Stimulated activated CD4-positive, alpha-beta T cell treated with anti-CD3 and anti-CD28 coated beads, Interleukin-2, amount 100 ng/mL, for 48 hours (primary cell): ENCODE measurements at regions not wholly inside any gene's neighbourhood (a gene's known extent, or its start where the extent isn't known, plus 50 kb on each side); places are given as distances from the start of the nearest gene placed in this dataset.
"Not testable (repeated sequence)": the region's sequence is repeated elsewhere in the genome, so short reads cannot be mapped to it uniquely, and the experiment has no call there.

ENCODE experiments used
- DNase-seq, 2 donors: peaks; one replicate each; pipeline ENCODE4 v3.0.0-alpha.2; 2020

GRCh38 chr1:31485166-31485565, 72.2 kb downstream of the SERINC2 start:
- DNase-seq = no peak

DNA sequence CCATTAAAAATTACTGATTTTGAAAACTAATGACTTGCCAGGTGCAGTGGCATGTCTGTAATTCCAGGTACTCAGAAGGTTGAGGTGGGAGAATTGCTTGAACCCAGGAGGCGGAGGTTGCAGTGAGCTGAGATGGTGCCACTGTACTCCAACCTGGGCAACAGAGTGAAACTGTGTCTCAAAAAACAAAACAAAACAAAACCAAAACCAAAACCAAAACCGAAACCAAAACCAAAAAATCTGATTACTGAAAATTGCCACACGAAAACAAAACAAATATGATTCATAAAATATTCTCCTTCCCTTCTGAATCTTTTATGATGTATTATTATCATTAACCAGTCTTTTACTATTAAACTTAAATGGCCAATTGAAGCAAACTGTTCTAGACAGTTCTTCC, 74.1 kb downstream of the SERINC2 start:
- DNase-seq = no peak

DNA sequence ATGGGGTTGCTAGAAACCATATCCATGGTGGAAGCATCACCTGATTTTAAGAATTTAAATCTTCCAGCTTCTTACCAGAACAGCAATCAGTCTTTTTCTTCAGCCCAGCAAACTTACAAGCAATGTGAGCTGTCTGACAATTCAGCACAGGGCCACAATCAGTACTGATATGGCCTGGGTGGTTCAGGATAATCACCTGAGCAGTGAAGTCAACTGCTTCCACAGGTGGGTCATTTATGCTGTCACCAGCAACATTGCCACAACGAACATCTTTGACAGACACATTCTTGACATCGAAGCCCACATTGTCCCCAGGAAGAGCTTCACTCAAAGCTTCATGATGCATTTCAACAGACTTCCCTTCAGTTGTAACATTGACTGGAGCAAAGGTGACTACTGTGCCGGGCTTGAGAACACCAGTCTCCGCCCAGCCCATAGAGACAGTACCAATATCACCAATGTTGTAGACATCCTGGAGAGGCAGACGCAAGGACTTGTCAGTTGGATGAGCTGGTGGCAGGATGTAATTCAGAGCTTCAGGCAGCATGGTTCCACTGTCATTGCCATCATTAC, 74.8 kb downstream of the SERINC2 start:
- DNase-seq = no peak

- no peak for DNase-seq
Observed at GRCh38 chr1:31488528-31488927, 75.5 kb downstream of the SERINC2 start.

DNA sequence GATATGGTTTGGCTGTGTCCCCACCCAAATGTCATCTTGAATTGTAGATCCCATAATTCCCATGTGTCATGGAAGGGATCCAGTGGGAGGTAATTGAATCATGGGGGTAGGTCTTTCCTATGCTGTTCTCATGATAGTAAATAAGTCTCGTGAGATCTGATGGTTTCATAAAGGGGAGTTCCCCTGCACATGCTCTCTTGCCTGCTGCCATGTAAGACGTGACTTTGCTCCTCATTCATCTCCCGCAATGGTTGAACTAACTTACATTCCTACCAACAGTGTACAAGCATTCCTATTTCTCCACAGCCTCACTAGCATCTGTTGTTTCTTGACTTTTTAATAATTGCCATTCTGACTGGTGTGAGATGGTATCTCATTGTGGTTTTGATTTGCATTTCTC, 76.6 kb downstream of the SERINC2 start:
- not testable (repeated sequence) for DNase-seq

- not testable (repeated sequence) for DNase-seq
Observed at GRCh38 chr1:31490596-31490995, 77.6 kb downstream of the SERINC2 start.

DNA sequence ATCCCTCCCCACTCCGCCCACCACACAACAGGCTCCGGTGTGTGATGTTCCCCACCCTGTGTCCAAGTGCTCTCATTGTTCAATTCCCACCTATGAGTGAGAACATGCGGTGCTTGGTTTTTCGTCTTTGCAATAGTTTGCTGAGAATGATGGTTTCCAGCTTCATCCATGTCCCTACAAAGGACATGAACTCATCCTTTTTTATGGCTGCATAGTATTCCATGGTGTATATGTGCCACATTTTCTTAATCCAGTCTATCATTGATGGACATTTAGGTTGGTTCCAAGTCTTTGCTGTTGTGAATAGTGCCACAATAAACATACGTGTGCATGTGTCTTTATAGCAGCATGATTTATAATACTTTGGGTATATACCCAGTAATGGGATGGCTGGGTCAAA, 81.0 kb upstream of the TINAGL1 start:
- DNase-seq = not testable (repeated sequence)

- DNase-seq = not testable (repeated sequence)
Observed at GRCh38 chr1:31495770-31496169, 80.5 kb upstream of the TINAGL1 start.

DNA sequence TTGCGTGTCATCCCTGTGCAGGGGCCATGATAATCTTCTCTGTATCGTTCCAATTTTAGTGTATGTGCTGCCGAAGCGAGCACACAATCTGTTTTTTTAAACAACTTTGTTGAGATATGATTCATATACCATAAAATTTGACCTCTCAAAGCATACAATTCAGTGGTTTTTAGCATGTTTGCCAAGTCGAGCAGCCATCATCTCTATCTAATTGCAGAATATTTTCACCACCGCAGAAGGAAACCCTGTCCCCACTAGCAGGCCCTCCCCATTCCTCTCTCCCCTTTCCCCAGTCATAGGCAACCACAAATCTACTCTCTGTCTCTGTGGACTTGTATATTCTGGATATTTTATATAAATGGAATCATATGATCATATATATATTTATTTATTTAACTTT, 78.7 kb upstream of the TINAGL1 start:
- DNase-seq = no peak

DNA sequence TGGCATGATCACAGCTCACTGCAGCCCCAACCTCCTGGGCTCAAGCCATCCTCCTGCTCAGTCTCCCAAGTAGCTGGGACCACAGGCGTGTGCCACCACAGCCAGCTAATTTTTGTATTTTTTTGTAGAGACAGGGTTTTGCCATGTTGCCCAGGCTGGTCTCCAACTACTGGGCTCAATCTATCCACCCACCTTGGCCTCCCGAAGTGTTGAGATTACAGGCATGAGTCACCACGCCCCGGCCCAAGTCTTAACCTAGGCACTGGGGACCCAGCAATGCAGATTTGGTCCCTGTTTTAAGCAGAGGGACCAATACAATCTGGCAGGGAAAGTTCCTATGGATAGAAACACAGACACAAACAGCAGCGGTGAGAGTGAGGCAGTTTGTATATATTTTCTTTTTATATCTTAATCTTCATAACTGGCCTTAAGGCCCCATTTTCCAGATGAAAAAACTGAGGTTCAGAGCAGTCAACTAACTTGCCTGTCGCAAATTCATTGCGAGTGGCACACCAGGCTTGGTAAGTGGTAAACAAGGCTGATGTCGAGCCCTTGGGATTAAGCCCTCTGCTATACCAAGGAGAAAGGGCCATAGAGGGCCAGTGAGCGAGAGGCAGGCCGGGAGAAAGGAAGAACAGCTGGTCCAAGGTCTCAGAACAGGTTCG, 77.8 kb upstream of the TINAGL1 start:
- DNase-seq = no peak

- DNase-seq = no peak
Observed at GRCh38 chr1:31501505-31501904, 74.8 kb upstream of the TINAGL1 start.

DNA sequence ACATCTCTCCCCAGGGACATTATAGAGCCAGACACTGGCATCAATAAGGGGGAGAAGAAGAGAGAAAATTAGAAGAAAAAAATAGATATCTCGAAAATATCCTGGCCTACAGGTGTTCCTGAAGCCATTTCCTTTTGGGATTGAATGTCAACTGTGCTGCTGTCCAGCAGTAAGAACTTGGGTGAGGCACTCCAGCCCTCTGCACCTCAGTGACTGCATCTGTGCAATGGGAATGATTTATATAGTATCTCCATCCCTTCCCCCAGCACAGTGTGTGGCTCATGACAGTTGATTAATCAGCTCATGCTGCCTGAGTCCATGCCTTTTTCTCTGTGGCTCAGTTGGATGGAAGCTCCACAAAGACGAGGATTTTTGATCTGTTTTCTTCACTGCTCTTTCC, 74.1 kb upstream of the TINAGL1 start:
- DNase-seq = no peak

DNA sequence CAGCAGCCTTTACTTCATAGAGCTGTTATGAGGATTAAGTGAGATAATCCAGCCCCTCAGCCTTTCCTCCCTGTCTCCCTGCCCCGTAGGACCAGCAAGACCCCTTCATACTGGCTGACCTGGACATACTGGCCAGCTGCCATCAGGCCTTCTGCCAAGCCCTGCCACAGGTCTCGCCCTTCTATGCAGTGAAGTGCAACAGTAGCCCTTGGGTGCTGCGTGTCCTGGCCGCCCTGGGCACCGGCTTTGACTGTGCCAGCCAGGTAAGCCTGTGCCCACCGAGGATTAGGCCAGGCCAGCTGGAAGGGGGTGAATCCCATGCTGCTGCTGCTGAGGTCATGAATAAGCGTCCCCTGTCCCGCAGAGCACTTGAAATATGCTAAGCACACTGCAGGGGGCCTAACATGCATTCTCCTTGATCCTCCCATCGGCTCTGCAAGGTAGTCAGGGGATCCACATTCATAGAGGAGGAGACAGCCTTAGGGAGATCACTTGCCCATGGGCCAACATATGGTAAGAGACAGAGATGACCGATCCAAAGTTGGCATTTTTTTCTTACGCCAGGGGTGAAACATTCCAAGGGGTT, 73.3 kb upstream of the TINAGL1 start:
- no peak for DNase-seq

GRCh38 chr1:31503570-31503969, 72.7 kb upstream of the TINAGL1 start:
- no peak for DNase-seq

DNA sequence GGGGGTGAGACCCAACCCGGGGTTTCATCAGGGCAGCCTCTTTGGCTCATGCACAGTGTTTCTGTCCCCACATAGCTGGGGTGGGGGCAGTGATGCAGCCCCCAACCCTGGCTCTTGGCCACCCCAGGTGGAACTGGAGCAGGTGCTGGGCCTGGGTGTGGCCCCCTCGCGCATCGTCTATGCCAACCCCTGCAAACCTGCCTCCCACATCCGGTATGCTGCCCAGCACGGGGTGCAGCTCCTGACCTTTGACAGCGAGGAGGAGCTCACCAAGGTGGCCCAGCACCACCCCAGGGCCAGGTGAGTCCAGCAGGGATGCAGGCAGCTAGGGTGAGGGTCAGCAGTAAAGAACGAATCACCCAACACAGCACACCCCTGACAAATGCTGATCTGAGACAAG, 72.3 kb upstream of the TINAGL1 start:
- no peak for DNase-seq

DNA sequence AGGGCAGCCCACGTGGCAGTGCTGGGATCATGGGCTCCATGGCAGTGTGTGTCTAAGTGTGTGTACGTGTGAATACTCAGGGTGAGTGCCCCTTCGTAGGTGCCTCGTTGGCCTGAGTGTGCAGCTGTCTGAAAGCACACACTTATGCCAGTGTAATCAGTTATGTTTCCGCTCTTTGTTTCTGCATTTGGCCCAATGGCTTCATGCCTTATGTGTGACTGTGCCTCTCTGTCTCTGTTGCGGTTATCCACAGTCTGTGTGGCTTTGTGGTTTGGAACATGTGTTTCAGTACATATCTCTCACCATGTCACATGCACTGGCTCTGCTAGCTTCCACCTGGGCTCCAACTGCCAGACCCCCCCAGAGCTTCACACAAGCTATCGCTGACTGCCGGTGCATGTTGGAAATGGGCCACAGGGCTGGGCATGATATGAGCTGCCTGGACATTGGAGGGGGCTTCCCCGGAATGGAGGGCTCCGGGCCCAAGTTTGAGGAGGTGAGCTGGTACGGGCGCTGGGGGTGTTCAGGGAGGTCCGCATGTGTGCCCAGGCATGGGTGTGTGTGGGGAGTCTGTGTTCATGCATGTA, 70.3 kb upstream of the TINAGL1 start:
- DNase-seq = peak in 1 of 2 donors; percentile 17

DNA sequence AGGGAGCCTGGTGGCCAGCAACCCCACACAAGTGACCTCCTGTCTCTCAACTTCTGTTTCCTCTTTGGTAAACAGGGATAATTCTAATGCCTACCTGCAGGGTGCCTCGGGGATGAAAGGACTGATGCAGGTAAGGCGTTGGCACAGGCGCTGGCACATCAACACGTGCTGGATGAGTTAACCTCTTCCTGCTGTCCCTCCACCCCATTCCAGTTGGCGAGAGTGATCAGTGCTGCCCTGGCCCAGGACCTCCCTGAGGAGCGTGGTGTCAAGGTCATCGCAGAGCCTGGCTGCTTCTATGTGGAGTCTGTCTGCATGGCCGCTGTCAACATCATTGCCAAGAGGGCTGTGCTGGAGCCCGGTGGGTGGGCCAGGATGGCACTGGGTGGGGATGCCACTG, 69.1 kb upstream of the TINAGL1 start:
- no peak for DNase-seq

- DNase-seq = no peak
Observed at GRCh38 chr1:31507676-31508530, 68.4 kb upstream of the TINAGL1 start.

DNA sequence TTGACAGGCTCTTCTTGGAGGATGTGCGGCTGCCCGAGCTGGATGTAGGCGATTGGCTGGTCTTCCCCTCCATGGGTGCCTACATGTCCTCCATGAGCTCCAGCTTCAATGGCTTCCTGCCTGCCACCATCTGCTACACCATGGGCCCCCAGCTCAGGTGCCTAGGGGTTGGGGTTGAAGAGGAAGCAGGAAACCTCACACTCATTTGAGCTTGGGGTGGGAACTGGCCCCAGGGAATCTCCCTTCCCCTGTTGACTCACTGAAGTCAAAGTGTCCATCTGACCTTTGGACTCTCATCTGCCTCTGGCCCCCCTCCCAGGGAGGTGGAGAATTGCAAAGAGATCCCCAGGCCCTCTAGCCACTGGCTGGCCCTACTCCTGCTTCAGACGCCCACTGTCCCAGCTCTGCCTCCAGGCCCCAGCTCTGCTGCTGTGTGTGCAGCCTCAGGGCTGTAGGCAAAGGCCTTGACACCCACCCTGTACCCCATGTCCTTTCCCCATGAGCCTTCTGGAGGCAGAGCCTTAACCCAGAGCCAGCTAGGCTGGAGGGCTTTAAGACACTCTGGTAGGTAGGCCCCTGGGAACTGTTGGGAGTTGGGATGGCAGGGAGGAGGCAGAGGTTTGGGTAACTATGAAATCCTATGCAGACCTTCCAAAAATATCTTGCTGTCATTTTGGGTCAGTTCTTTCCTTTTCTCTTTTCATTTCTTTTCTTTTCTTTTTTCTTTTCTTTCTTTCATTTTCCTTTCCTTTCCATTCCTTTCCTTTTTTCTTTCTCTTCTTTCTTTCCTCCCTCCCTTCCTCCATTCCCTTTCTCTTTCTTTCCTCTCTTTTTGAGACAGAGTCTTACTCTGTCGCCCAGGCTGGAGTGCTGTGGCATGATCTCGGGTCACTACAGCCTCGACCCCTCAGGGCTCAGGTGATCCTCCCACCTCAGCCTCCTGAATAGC, 66.9 kb upstream of the TINAGL1 start:
- DNase-seq = no peak

DNA sequence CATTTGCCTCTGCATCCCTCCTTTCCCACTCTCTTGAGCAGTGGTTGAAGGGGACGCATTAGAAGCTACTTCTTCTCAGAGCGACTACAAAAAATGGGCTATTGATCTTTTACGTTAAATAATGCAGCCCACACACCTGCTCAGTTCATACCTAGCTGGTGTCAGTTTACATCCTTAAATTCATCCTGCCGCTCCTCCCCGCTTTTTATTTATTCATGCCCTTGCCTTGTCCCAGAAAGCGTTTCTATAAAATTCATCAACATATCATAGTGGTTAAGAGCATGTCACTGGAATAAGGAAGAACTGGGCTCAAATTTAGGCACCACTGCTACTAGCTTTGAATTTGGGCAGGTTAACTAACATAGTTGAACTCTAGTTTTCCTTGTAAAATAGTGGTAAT, 66.0 kb upstream of the TINAGL1 start:
- no peak for DNase-seq

GRCh38 chr1:31510853-31511789, 65.2 kb upstream of the TINAGL1 start:
- no peak for DNase-seq
